Neural progenitor cell (in vitro differentiated cells): ENCODE measurements at regions not wholly inside any gene's neighbourhood (a gene's known extent, or its start where the extent isn't known, plus 50 kb on each side); places are given as distances from the start of the nearest gene placed in this dataset.
"Not testable (repeated sequence)": the region's sequence is repeated elsewhere in the genome, so short reads cannot be mapped to it uniquely, and the experiment has no call there.

Experiments
- CTCF ChIP-seq: fragments of 200-600 bp; sonication (generic); IDR thresholded peaks from 2 replicates; pipeline ENCODE4 v1.5.1; 2017; ENCODE audit warnings: antibody characterized with exemption, mild to moderate bottlenecking
- EZH2 ChIP-seq: fragments of 200-600 bp; sonication (generic); IDR thresholded peaks from 2 replicates; pipeline ENCODE4 v1.6.1; 2017; ENCODE audit warnings: antibody characterized with exemption, mild to moderate bottlenecking, moderate library complexity
- EZH2phosphoT487 ChIP-seq: fragments of 200-600 bp; sonication (generic); IDR thresholded peaks from 2 replicates; pipeline ENCODE4 v1.6.1; 2017; ENCODE audit warnings: antibody characterized with exemption

- not testable (repeated sequence) for TF ChIP-seq EZH2phosphoT487, CTCF, EZH2
These were observed 121.3 kb upstream of the ANKH start for GRCh38 chr5:14992751-14993458.
